Thymus (tissue), 11 donors: ENCODE measurements at regions not wholly inside any gene's neighbourhood (a gene's known extent, or its start where the extent isn't known, plus 50 kb on each side); places are given as distances from the start of the nearest gene placed in this dataset.
"Not testable (repeated sequence)": the region's sequence is repeated elsewhere in the genome, so short reads cannot be mapped to it uniquely, and the experiment has no call there.

Experiments used
- DNase-seq, 9 donors: peaks; one replicate each; pipeline ENCODE4 v3.0.0-alpha.2; 2013; ENCODE audit warnings: low spot score in 9 of 9, low read depth in 6 of 9, missing footprints in 1 of 9
- H3K27ac ChIP-seq, 2 donors: one replicate each; pipeline ENCODE4 v1.5.1; 2013; ENCODE audit warnings: control low read depth in 1 of 2, low read depth in 1 of 2, low read length in 1 of 2, mild to moderate bottlenecking in 1 of 2, moderate library complexity in 1 of 2
- H3K27me3 ChIP-seq, 2 donors: one replicate each; pipeline ENCODE4 v1.5.1; 2013; ENCODE audit warnings: low read length in 1 of 2; ENCODE audit not compliant: control insufficient read depth in 2 of 2, insufficient read depth in 1 of 2
- H3K36me3 ChIP-seq, 2 donors: one replicate each; pipeline ENCODE4 v1.5.1; 2013; ENCODE audit warnings: low read length in 1 of 2, mild to moderate bottlenecking in 1 of 2, moderate library complexity in 1 of 2; ENCODE audit not compliant: control insufficient read depth in 2 of 2, insufficient read depth in 2 of 2
- H3K4me1 ChIP-seq, 2 donors: one replicate each; pipeline ENCODE4 v1.5.1; 2013; ENCODE audit warnings: low read length in 2 of 2; ENCODE audit not compliant: control insufficient read depth in 2 of 2, insufficient read depth in 2 of 2
- H3K4me3 ChIP-seq, 2 donors: one replicate each; pipeline ENCODE4 v1.5.1; 2013; ENCODE audit warnings: low read length in 2 of 2, control low read depth in 1 of 2, mild to moderate bottlenecking in 1 of 2
- H3K9me3 ChIP-seq, 2 donors: one replicate each; pipeline ENCODE4 v1.5.1; 2013; ENCODE audit warnings: low read length in 1 of 2, mild to moderate bottlenecking in 1 of 2; ENCODE audit not compliant: control insufficient read depth in 2 of 2, insufficient read depth in 1 of 2
- WGBS: extraction: QIAGEN DNeasy Blood & Tissue Kit; methylation state at CpG from one replicate; pipeline ENCODE4 v1.1.7; 2013; 5-methylcytosine and 5-hydroxymethylcytosine counted together
- donor health status: healthy.

DNA sequence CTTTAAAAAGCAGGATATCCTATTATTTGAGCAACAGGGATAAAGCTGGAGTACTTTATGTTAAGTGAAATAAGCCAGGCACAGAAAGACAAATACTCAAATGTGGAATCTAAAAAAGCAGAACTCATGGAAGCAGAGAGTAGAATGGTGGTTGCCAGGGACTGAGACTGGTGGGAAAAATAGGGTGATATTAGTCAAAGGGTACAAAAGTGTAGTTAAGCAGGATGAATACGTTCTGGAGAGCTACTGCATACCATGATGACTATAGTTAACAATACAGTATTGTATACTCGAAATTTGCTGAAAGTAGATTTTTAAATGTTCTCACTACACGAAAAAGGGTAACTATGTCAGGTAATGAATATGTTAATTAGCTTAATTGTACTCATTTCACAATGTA, 125.5 kb upstream of the VSTM2A start:
- no peak overlapping the region for H3K27ac ChIP-seq
- 77% methylated on average over 3 of the region's 3 CpGs for WGBS
- no peaks in the 10 kb centered on the region for H3K27me3 ChIP-seq
- H3K9me3 ChIP-seq, result peaks cover 0 to 2% of the 10 kb centered on the region in 2 donors
- DNase-seq, result no peak
- no peak overlapping the region for H3K4me3 ChIP-seq
- no peaks in the 10 kb centered on the region for H3K4me1 ChIP-seq
- no peaks in the 10 kb centered on the region for H3K36me3 ChIP-seq

DNA sequence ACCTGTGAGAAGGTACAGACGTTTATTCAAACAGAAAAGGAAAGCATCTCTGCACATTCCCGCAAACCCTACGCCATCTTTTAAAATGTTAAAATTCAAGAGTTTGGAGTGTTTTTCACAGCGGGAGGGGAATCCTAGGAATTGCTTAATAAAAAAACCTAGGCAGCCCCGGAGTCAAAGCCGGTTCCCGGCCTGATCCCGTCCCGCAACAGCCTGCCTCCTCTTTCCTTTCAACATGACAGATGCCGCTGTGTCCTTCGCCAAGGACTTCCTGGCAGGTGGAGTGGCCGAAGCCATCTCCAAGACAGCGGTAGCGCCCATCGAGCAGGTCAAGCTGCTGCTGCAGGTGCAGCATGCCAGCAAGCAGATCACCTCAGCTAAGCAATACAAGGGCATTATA, 123.0 kb upstream of the VSTM2A start:
- Histone ChIP-seq H3K27ac (no peak overlapping the region), H3K27me3 (no peaks in the 10 kb centered on the region), H3K4me3 (no peak overlapping the region), H3K9me3 (peaks cover 0 to 2% of the 10 kb centered on the region in 2 donors), H3K36me3 (no peaks in the 10 kb centered on the region), H3K4me1 (no peaks in the 10 kb centered on the region)
- whole genome bisulfite sequencing, result 86% methylated on average over 15 of the region's 15 CpGs
- no peak for DNase-seq

DNA sequence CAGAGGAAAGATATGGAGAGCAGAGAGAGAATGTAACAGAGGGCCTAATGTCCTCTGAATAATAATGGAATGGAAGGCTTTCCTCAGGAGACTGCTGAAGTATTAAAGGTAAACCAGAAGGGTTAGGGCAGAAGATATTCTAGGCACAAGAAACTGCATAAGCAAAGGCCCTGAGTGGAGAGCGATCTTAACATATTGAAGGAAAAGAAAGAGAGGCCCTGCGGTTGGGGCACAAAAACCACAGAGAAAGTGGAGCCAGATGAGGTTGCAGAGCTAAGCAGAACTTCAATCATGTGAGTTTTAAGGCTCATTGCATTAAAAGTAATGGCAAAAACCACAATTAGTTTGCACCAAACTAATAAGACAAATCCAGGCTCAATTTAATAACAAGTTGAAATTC, 115.8 kb upstream of the VSTM2A start:
- Histone ChIP-seq H3K4me3 (no peak overlapping the region), H3K27ac (no peak overlapping the region), H3K9me3 (no peaks in the 10 kb centered on the region), H3K36me3 (no peaks in the 10 kb centered on the region), H3K27me3 (no peaks in the 10 kb centered on the region), H3K4me1 (no peaks in the 10 kb centered on the region)
- 61% methylated on average over 2 of the region's 2 CpGs for WGBS
- no peak for DNase-seq

DNA sequence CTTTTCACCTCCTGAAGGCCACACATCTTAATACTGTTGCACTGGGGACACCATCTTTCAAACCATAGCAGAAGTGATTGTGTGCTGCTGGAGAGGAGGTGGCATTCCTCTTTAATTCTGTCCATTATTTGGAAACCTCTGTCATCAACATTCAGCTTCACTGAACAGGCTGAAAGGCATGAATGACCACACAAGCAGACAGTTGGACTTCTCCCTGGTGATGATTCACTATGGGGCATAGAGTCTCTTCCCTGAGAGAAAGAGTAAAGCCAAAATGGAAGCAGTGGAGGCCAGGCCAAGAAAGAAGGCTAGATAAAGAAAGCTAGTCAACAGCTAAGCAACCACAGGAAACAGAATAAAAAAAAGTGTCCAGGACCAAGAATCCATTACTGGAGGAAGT, 113.1 kb upstream of the VSTM2A start:
- Histone ChIP-seq H3K4me3 (no peak overlapping the region), H3K27me3 (no peaks in the 10 kb centered on the region), H3K9me3 (no peaks in the 10 kb centered on the region), H3K36me3 (no peaks in the 10 kb centered on the region), H3K27ac (no peak overlapping the region), H3K4me1 (no peaks in the 10 kb centered on the region)
- DNase-seq, result no peak

DNA sequence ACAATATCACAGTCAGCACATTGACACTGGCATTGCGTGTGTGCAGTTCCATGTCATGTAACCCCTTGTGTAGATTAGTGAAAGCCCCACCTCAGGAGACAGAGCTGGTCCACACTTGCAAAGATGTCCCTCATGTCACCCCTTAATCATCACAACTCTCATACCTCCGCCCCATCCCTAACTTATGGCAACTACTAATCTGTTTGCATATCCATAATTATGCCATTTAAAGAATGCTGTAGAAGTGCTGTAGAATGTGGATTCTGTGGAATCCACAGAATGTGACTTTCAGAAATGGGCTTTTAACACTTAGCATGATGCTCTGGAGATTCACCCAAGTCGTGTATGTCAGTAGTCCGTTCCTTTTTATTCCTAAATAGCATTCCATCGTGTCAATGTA, 102.8 kb upstream of the VSTM2A start:
- H3K36me3 ChIP-seq, result no peaks in the 10 kb centered on the region
- H3K27ac ChIP-seq, result no peak overlapping the region
- no peak overlapping the region for H3K4me3 ChIP-seq
- H3K27me3 ChIP-seq, result no peaks in the 10 kb centered on the region
- no peaks in the 10 kb centered on the region for H3K4me1 ChIP-seq
- peaks cover 0 to 21% of the 10 kb centered on the region in 2 donors for H3K9me3 ChIP-seq
- WGBS, result 93% methylated on average over 5 of the region's 5 CpGs
- DNase-seq, result no peak

DNA sequence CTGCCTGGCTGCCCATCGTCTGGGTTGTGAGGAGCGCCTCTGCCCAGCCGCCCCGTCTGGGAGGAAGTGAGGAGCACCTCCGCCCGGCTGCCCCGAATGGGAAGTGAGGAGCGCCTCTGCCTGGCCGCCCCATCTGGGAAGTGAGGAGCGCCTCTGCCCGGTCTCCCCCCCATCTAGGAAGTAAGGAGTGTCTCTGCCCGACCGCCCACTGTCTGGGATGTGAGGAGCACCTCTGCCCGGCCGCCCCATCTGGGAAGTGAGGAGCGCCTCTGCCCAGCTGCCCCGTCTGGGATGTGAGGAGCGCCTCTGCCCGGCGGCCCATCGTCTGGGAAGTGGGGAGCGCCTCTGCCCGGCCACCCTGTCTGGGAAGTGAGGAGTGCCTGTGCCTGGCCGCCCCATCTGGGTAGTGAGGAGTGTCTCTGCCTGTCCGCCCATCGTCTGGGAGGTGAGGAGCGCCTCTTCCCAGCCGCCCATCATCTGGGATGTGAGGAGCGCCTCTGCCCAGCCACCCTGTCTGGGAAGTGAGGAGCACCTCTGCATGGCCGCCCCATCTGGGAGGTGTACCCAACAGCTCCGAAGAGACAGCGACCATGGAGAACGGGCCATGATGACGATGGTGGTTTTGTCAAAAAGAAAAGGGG, 98.0 kb upstream of the VSTM2A start:
- DNase-seq, result not testable (repeated sequence)

DNA sequence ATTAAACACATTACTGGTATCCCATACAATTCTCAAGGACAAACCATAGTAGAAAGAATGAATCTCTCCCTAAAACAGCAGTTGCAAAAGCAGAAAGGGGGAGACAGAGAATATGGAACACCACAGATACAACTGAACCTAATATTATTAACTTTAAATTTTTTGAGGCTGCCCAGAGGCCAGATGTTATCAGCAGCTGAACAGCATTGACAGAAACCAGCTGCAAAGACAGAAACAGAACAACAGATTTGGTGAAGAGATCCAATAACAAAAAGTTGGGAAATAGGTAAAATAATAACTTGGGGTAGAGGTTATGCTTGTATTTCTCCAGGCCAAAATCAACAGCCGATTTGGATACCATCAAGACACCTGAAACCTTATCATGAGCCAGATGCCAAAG, 89.0 kb upstream of the VSTM2A start:
- H3K9me3 ChIP-seq, result peaks cover 0 to 10% of the 10 kb centered on the region in 2 donors
- not testable (repeated sequence) for H3K4me1 ChIP-seq, H3K36me3 ChIP-seq, H3K27ac ChIP-seq, H3K4me3 ChIP-seq, H3K27me3 ChIP-seq, DNase-seq
- WGBS, result 81% methylated on average over 1 of the region's 1 CpG

More for the DNA sequence above, 98.0 kb upstream of the VSTM2A start:
- not testable (repeated sequence) for H3K27ac ChIP-seq, H3K4me3 ChIP-seq, H3K27me3 ChIP-seq, H3K36me3 ChIP-seq, H3K4me1 ChIP-seq
- 95% methylated on average over 34 of the region's 34 CpGs for WGBS
- H3K9me3 ChIP-seq, result peaks cover 0 to 17% of the 10 kb centered on the region in 2 donors

DNA sequence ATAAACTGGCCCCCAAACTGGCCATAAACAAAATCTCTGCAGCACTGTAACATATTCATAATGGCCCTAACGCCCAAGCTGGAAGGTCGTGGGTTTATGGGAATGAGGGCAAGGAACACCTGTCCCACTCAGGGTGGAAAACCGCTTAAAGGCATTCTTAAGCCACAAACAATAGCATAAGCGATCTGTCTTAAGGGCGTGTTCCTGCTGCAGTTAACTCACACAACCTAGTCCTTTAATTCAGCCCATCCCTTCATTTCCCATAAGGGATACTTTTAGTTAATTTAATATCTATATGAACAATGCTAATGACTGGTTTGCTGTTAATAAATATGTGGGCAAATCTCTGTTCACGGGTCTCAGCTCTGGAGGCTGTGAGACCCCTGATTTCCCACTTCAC, 87.5 kb upstream of the VSTM2A start:
- peaks cover 0 to 12% of the 10 kb centered on the region in 2 donors for H3K9me3 ChIP-seq
- DNase-seq, H3K27me3 ChIP-seq, H3K36me3 ChIP-seq, H3K4me1 ChIP-seq, H3K27ac ChIP-seq, H3K4me3 ChIP-seq: not testable (repeated sequence)
- WGBS, result 77% methylated on average over 6 of the region's 6 CpGs

DNA sequence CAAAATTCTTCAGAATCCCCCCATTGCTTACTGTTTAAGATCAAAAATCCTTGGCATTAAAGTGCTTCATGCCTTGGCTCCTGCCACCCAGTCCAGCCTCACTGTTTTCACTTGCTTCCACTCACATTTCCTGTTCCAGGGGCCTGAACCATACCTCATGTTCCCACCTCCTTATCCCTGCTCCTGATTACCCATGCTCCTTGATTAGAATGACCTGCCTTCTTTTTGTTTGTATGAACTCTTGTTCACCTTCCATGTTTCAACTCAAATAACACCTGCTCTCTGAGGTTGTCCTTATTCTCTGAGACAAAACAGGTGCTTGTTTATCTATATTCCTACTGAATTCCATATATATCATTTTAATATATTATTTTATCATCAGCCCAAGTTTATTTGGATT, 77.1 kb upstream of the VSTM2A start:
- H3K4me3 ChIP-seq, result no peak overlapping the region
- H3K36me3 ChIP-seq, result no peaks in the 10 kb centered on the region
- no peak overlapping the region for H3K27ac ChIP-seq
- no peak for DNase-seq
- no peaks in the 10 kb centered on the region for H3K27me3 ChIP-seq
- no peaks in the 10 kb centered on the region for H3K4me1 ChIP-seq
- peaks cover 2 to 6% of the 10 kb centered on the region in 2 donors for H3K9me3 ChIP-seq

DNA sequence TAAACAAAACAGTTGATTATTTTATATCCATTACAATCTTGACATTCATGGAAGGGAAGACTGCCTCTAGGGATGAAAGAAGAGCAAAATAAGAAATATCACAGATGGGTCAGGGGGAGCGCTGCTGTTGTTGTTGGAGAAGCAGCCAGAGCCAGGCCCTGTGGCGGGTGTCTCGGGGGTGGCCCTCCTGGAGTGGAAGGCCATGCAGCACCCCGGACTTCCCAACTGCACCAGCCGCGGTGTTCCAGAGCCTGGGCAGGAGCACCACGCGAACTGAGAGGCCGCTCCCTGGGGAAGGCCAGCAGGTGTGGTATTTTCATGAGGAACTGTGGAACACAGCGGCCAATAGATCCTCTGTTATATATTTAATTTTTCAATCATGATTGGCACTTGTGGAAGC, 72.4 kb upstream of the VSTM2A start:
- no peak overlapping the region for H3K27ac ChIP-seq
- DNase-seq, result no peak

More for the DNA sequence above, 72.4 kb upstream of the VSTM2A start:
- Histone ChIP-seq H3K36me3 (no peaks in the 10 kb centered on the region), H3K9me3 (peaks cover 2 to 13% of the 10 kb centered on the region in 2 donors), H3K4me1 (no peaks in the 10 kb centered on the region), H3K27me3 (no peaks in the 10 kb centered on the region), H3K4me3 (no peak overlapping the region)
- 98% methylated on average over 10 of the region's 10 CpGs for WGBS
